Astrocyte of the cerebellum (primary cell): ENCODE measurements at regions not wholly inside any gene's neighbourhood (a gene's known extent, or its start where the extent isn't known, plus 50 kb on each side); places are given as distances from the start of the nearest gene placed in this dataset.

ENCODE experiments used
- DNase-seq: peaks from one replicate; pipeline ENCODE4 v3.0.0-alpha.2; 2011; ENCODE audit warnings: low read depth
- H3K4me3 ChIP-seq: 2 replicates; pipeline ENCODE4 v1.5.1; 2011; ENCODE audit warnings: mild to moderate bottlenecking, low read depth, low read length, moderate library complexity
- in situ Hi-C: cut with HindIII; loops from 2 replicates; pipeline ENCODE4 v1.10.0; 2017; ENCODE audit warnings: low sequenced_read_pairs
- TF ChIP-seq, protein P1 (sequence below): IDR thresholded peaks from 2 replicates; pipeline ENCODE4 v1.5.1; 2012; ENCODE audit warnings: low read length, low read depth, moderate library complexity, mild to moderate bottlenecking; ENCODE audit errors: missing control alignments

- TF ChIP-seq, protein P1, sequence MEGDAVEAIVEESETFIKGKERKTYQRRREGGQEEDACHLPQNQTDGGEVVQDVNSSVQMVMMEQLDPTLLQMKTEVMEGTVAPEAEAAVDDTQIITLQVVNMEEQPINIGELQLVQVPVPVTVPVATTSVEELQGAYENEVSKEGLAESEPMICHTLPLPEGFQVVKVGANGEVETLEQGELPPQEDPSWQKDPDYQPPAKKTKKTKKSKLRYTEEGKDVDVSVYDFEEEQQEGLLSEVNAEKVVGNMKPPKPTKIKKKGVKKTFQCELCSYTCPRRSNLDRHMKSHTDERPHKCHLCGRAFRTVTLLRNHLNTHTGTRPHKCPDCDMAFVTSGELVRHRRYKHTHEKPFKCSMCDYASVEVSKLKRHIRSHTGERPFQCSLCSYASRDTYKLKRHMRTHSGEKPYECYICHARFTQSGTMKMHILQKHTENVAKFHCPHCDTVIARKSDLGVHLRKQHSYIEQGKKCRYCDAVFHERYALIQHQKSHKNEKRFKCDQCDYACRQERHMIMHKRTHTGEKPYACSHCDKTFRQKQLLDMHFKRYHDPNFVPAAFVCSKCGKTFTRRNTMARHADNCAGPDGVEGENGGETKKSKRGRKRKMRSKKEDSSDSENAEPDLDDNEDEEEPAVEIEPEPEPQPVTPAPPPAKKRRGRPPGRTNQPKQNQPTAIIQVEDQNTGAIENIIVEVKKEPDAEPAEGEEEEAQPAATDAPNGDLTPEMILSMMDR: no peak
- in situ Hi-C loops: no loop called here
- no peak for DNase-seq
- no peak overlapping the region for H3K4me3 ChIP-seq
These were observed 360.0 kb downstream of the NPHP4 start for GRCh38 chr1:5632224-5632623.

- H3K4me3 ChIP-seq: no peak overlapping the region
- in situ Hi-C loops: no loop called here
- TF ChIP-seq, protein P1: no peak
- no peak for DNase-seq
These were observed 363.8 kb downstream of the NPHP4 start for GRCh38 chr1:5628416-5628815.

- H3K4me3 ChIP-seq: no peak overlapping the region
- TF ChIP-seq, protein P1: no peak
- no peak for DNase-seq
- in situ Hi-C loops: no loop called here
These were observed 368.8 kb downstream of the NPHP4 start for GRCh38 chr1:5623399-5623798.

- H3K4me3 ChIP-seq: no peak overlapping the region
- in situ Hi-C loops: no loop called here
- no peak for DNase-seq
- TF ChIP-seq, protein P1: no peak
These were observed 369.8 kb downstream of the NPHP4 start for GRCh38 chr1:5622412-5622811.

DNA sequence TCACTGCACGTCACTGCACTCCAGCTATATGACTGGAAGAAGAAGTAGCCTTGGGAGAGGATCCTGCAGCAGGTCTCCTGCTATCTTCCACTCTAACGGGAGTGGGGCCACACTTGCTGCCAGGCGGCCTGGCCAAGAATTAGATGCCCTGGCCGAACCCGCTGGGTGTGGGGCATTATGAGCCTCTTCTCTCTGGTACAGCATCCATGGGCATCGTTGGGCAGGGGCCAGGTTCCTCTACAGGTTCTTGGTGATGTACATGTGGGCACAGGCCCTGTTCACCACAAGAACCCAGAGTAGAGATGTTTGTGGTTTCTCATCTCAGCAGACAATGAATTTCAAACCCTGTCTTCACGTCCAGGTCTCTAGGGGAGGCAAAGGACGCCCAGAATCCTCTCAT, 370.5 kb downstream of the NPHP4 start:
- TF ChIP-seq, protein P1: no peak
- DNase-seq: no peak
- in situ Hi-C loops: no loop called here
- no peak overlapping the region for H3K4me3 ChIP-seq

GRCh38 chr1:5620997-5621396, 371.2 kb downstream of the NPHP4 start:
- DNase-seq: no peak

GRCh38 chr1:5620418-5620817, 371.8 kb downstream of the NPHP4 start:
- in situ Hi-C loops: no loop called here
- H3K4me3 ChIP-seq: no peak overlapping the region
- TF ChIP-seq, protein P1: no peak
- no peak for DNase-seq

More at GRCh38 chr1:5620997-5621396, 371.2 kb downstream of the NPHP4 start:
- TF ChIP-seq, protein P1: no peak
- in situ Hi-C loops: no loop called here
- H3K4me3 ChIP-seq: no peak overlapping the region
